IMR-90 (cell line): ENCODE measurements at regions not wholly inside any gene's neighbourhood (a gene's known extent, or its start where the extent isn't known, plus 50 kb on each side); places are given as distances from the start of the nearest gene placed in this dataset.

ENCODE experiments used
- ATAC-seq: fragments of 200-7000 bp; cut with Tn5 transposase; 2 replicates; pipeline ENCODE4 v1.9.1; 2020; ENCODE audit warnings: low read depth, mild to moderate bottlenecking, moderate library complexity
- BruUV-seq: library from RNA; stranded (reverse); fragments of 400-500 nt; replicated peaks from 2 replicates; lab custom pipeline; 2021; lab: Mats Ljungman, UMichigan
- CTCF ChIA-PET: fragments of 300-600 bp; formaldehyde crosslinking; extraction: SDS; loops from one replicate; lab custom pipeline; 2021; ENCODE audit warnings: antibody characterized with exemption; lab: Yijun Ruan, JAX
- POLR2A ChIA-PET: fragments of 300-600 bp; sonication (Branson Sonifier 250); formaldehyde crosslinking; loops from one replicate; lab custom pipeline; 2022; ENCODE audit warnings: antibody characterized with exemption; ENCODE audit not compliant: unreplicated experiment; lab: Charles Lee
- DNase-seq: peaks from one replicate; pipeline ENCODE4 v3.0.0; 2013
- H2AFZ ChIP-seq: replicated peaks from 2 replicates; pipeline ENCODE3; 2013; ENCODE audit warnings: low read length, mild to moderate bottlenecking; ENCODE audit not compliant: poor library complexity
- H2AK5ac ChIP-seq: 2 replicates; pipeline ENCODE4 v1.6.1; 2013; ENCODE audit warnings: low read depth, low read length, inconsistent platforms
- H2AK9ac ChIP-seq: replicated peaks from 2 replicates; pipeline ENCODE3; 2013; ENCODE audit warnings: mild to moderate bottlenecking, low read depth, low read length, moderate library complexity; ENCODE audit not compliant: poor library complexity
- H2BK120ac ChIP-seq: 2 replicates; pipeline ENCODE4 v1.6.1; 2013; ENCODE audit warnings: low read depth, low read length, inconsistent platforms
- H2BK15ac ChIP-seq: 3 replicates; pipeline ENCODE4 v1.6.1; 2013; ENCODE audit warnings: low read depth, low read length, inconsistent platforms
- H2BK20ac ChIP-seq: 2 replicates; pipeline ENCODE4 v1.6.1; 2013; ENCODE audit warnings: low read depth, mild to moderate bottlenecking, inconsistent platforms, low read length, moderate library complexity
- H2BK5ac ChIP-seq: 2 replicates; pipeline ENCODE4 v1.6.1; 2013; ENCODE audit warnings: mild to moderate bottlenecking, low read depth, low read length, inconsistent platforms; ENCODE audit not compliant: poor library complexity, severe bottlenecking
- H3K14ac ChIP-seq: replicated peaks from 2 replicates; pipeline ENCODE4 v1.6.1; 2013; ENCODE audit warnings: low read depth, low read length, inconsistent platforms
- H3K18ac ChIP-seq: 2 replicates; pipeline ENCODE4 v1.6.1; 2013; ENCODE audit warnings: low read depth, low read length, control low read depth
- H3K23ac ChIP-seq: 2 replicates; pipeline ENCODE4 v1.6.1; 2013; ENCODE audit warnings: low read depth, low read length, inconsistent platforms
- H3K27ac ChIP-seq: 2 replicates; pipeline ENCODE4 v1.5.1; 2013; ENCODE audit warnings: mild to moderate bottlenecking, control low read depth, low read length; ENCODE audit not compliant: insufficient read depth
- H3K27me3 ChIP-seq: 2 replicates; pipeline ENCODE4 v1.6.1; 2013; ENCODE audit warnings: low read length; ENCODE audit not compliant: control insufficient read depth, insufficient read depth
- H3K36me3 ChIP-seq: 2 replicates; pipeline ENCODE4 v1.6.1; 2013; ENCODE audit warnings: low read length, mixed read lengths; ENCODE audit not compliant: control insufficient read depth, insufficient read depth
- H3K4ac ChIP-seq: 2 replicates; pipeline ENCODE4 v1.6.1; 2013; ENCODE audit warnings: low read depth, low read length, inconsistent platforms
- H3K4me1 ChIP-seq: 2 replicates; pipeline ENCODE4 v1.6.1; 2013; ENCODE audit warnings: low read length, mixed read lengths; ENCODE audit not compliant: control insufficient read depth, insufficient read depth
- H3K4me2 ChIP-seq: 2 replicates; pipeline ENCODE4 v1.6.1; 2013; ENCODE audit warnings: low read depth, mild to moderate bottlenecking, control low read depth, low read length, moderate library complexity
- H3K4me3 ChIP-seq: 2 replicates; pipeline ENCODE4 v1.5.1; 2013; ENCODE audit warnings: low read depth, mild to moderate bottlenecking, control low read depth, low read length, moderate library complexity; ENCODE audit not compliant: insufficient read depth
- H3K56ac ChIP-seq: 2 replicates; pipeline ENCODE4 v1.6.1; 2013; ENCODE audit warnings: low read length, inconsistent platforms; ENCODE audit not compliant: insufficient read depth; ENCODE audit errors: extremely low read depth
- H3K79me1 ChIP-seq, 2 experiments: 2 replicates each; pipeline ENCODE4 v1.6.1; 2013; ENCODE audit warnings: low read length in 2 of 2, inconsistent platforms in 1 of 2, low read depth in 1 of 2
- H3K9ac ChIP-seq: 2 replicates; pipeline ENCODE4 v1.6.1; 2013; ENCODE audit warnings: low read depth, low read length, control low read depth
- H3K9me1 ChIP-seq: 2 replicates; pipeline ENCODE4 v1.6.1; 2013; ENCODE audit warnings: low read length, inconsistent platforms; ENCODE audit not compliant: insufficient read depth
- H3K9me3 ChIP-seq: 2 replicates; pipeline ENCODE4 v1.6.1; 2013; ENCODE audit warnings: low read length; ENCODE audit not compliant: control insufficient read depth, insufficient read depth
- H4K20me1 ChIP-seq: 2 replicates; pipeline ENCODE4 v1.6.1; 2013; ENCODE audit warnings: low read length, inconsistent platforms; ENCODE audit not compliant: insufficient read depth
- H4K5ac ChIP-seq: 2 replicates; pipeline ENCODE4 v1.6.1; 2013; ENCODE audit warnings: mild to moderate bottlenecking, low read depth, low read length, control low read depth
- H4K8ac ChIP-seq, 2 experiments: 2 replicates each; pipeline ENCODE4 v1.6.1; 2013; ENCODE audit warnings: low read depth in 2 of 2, low read length in 2 of 2, control low read depth in 1 of 2, inconsistent platforms in 1 of 2
- H4K91ac ChIP-seq: 2 replicates; pipeline ENCODE4 v1.6.1; 2013; ENCODE audit warnings: low read depth, low read length, inconsistent platforms; ENCODE audit not compliant: insufficient read depth
- CTCF ChIP-seq: conservative IDR thresholded peaks from 2 replicates; pipeline ENCODE4 v1.5.1; 2012; ENCODE audit warnings: mild to moderate bottlenecking, low read depth, low read length, improper control_type of control experiment
- RAD21 ChIP-seq: IDR thresholded peaks from 2 replicates; pipeline ENCODE4 v1.6.1; 2012; ENCODE audit warnings: low read length, improper control_type of control experiment
- USF2 ChIP-seq: fragments of 150-350 bp; IDR thresholded peaks from 2 replicates; pipeline ENCODE4 v1.6.1; 2017; ENCODE audit warnings: mild to moderate bottlenecking, antibody characterized with exemption, low read length, low read depth
- WGBS, 2 experiments: methylation state at CpG; one replicate each; pipeline versions ENCODE4 v1.1.5 to v1.1.7; 2013; ENCODE audit warnings: missing lambda C conversion rate in 2 of 2; ENCODE audit not compliant: insufficient read length in 1 of 2; ENCODE audit errors: extremely low coverage in 2 of 2; 5-methylcytosine and 5-hydroxymethylcytosine counted together
- dilution Hi-C: fragments of 300-500 bp; cut with HindIII; formaldehyde crosslinking; loops from one replicate; pipeline ENCODE4 v1.14.3; 2018; ENCODE audit warnings: low sequenced_read_pairs; ENCODE audit not compliant: unreplicated experiment
- in situ Hi-C: fragments of 300-500 bp; cut with MboI; formaldehyde crosslinking; loops from 3 replicates; pipeline ENCODE4 v1.14.3; 2019; ENCODE audit warnings: low sequenced_read_pairs, inconsistent platforms, mixed read lengths
- intact Hi-C: fragments of 100-400 bp; cut with micrococcal nuclease; formaldehyde crosslinking; loops from 2 replicates; pipeline ENCODE4 v1.10.0; 2022

- H3K9ac ChIP-seq = no peak overlapping the region
- no peak overlapping the region for H4K91ac ChIP-seq
- in situ Hi-C loops (no loop called here), intact Hi-C loops (no loop called here), dilution Hi-C loops (no loop called here)
- no peak overlapping the region for H2BK120ac ChIP-seq
- ChIA-PET POLR2A (no interaction called here), CTCF (no interaction called here)
- H3K9me1 ChIP-seq = no peaks in the 10 kb centered on the region; the same call in 1 of the 2 replicates
- BruUV-seq = no TSS peak
- no peak overlapping the region for H3K14ac ChIP-seq
- ATAC-seq = no peak; the same call in 1 of the 2 replicates
- no peak overlapping the region for H3K4me2 ChIP-seq
- H4K5ac ChIP-seq = no peak overlapping the region
- no peak overlapping the region for H3K4me3 ChIP-seq
- H3K4ac ChIP-seq = no peak overlapping the region
- TF ChIP-seq USF2 = no peak
- TF ChIP-seq CTCF = peak; percentile 32
- 0 out of 2 replicates have a peak, but pooled peaks have one; percentile 21 for TF ChIP-seq RAD21
- no peak overlapping the region for H2BK15ac ChIP-seq
- H3K36me3 ChIP-seq = no peaks in the 10 kb centered on the region
- H2AK9ac ChIP-seq = no peak overlapping the region
- H2BK5ac ChIP-seq = no peak overlapping the region
- H4K8ac ChIP-seq = no peak overlapping the region
- no peak overlapping the region for H2AK5ac ChIP-seq
- no peaks in the 10 kb centered on the region for H3K27me3 ChIP-seq
- no peaks in the 10 kb centered on the region for H3K9me3 ChIP-seq
- no peak overlapping the region for H3K23ac ChIP-seq
- H2AFZ ChIP-seq = no peak overlapping the region
- no peak overlapping the region for H3K18ac ChIP-seq
- no peaks in the 10 kb centered on the region for H3K4me1 ChIP-seq
- WGBS, 2 experiments = no CpG with 5 or more reads among the region's 2 CpGs
- no peak overlapping the region for H3K27ac ChIP-seq
- peak; percentile 13 for DNase-seq
- no peak overlapping the region for H3K56ac ChIP-seq
- no peaks in the 10 kb centered on the region for H4K20me1 ChIP-seq
- no peaks in the 10 kb centered on the region for H3K79me1 ChIP-seq
- H2BK20ac ChIP-seq = no peak overlapping the region
Observed at GRCh38 chr13:26132756-26133155, 80.9 kb upstream of the SHISA2 start.
